ENCODE measurements at regions not wholly inside any gene's neighbourhood (a gene's known extent, or its start where the extent isn't known, plus 50 kb on each side); places are given as distances from the start of the nearest gene placed in this dataset.
"Not testable (repeated sequence)": the region's sequence is repeated elsewhere in the genome, so short reads cannot be mapped to it uniquely, and the experiment has no call there.

- H3K9me3 Mint-ChIP-seq: no peaks in the 10 kb centered on the region
- no peaks in the 10 kb centered on the region for H3K4me1 Mint-ChIP-seq
- H3K27ac Mint-ChIP-seq: no peak overlapping the region
- TF ChIP-seq, protein P1, sequence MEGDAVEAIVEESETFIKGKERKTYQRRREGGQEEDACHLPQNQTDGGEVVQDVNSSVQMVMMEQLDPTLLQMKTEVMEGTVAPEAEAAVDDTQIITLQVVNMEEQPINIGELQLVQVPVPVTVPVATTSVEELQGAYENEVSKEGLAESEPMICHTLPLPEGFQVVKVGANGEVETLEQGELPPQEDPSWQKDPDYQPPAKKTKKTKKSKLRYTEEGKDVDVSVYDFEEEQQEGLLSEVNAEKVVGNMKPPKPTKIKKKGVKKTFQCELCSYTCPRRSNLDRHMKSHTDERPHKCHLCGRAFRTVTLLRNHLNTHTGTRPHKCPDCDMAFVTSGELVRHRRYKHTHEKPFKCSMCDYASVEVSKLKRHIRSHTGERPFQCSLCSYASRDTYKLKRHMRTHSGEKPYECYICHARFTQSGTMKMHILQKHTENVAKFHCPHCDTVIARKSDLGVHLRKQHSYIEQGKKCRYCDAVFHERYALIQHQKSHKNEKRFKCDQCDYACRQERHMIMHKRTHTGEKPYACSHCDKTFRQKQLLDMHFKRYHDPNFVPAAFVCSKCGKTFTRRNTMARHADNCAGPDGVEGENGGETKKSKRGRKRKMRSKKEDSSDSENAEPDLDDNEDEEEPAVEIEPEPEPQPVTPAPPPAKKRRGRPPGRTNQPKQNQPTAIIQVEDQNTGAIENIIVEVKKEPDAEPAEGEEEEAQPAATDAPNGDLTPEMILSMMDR (IDR thresholded peaks at IDR 0.05; ENCODE audit: unreplicated experiment in 3 of 3): no peak
- H3K4me3 Mint-ChIP-seq: no peak overlapping the region
- H3K36me3 Mint-ChIP-seq (ENCODE audit: low read depth): no peaks in the 10 kb centered on the region
- H3K27me3 Mint-ChIP-seq (ENCODE audit: low read depth): no peaks in the 10 kb centered on the region
These were observed 59.9 kb upstream of the COBL start for GRCh38 chr7:51376420-51377092.

DNA sequence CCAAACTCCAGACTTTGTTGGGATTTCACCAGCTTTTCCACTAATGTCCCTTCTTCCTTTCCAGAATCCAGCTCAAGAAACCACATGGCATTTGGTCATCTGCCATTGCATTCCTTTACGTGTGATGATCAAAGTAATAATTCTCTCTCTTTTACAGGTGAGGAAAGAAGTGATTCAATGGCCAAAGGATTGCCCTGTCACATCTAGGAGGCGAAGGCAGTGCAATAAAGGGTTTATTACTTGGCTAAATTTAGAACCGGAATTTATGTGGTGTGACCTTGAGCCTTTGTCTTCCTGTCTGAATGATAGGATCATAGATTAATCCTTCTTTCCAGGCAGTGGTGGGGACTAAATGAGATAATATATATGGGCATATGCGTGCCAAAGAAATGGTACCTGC, 58.3 kb upstream of the COBL start:
- no peaks in the 10 kb centered on the region for H3K4me1 Mint-ChIP-seq
- no peaks in the 10 kb centered on the region for H3K9me3 Mint-ChIP-seq
- H3K4me3 Mint-ChIP-seq: no peak overlapping the region
- TF ChIP-seq, protein P1 (IDR thresholded peaks at IDR 0.05; ENCODE audit: unreplicated experiment in 3 of 3): no peak
- no peaks in the 10 kb centered on the region for H3K27me3 Mint-ChIP-seq (ENCODE audit: low read depth)
- H3K36me3 Mint-ChIP-seq (ENCODE audit: low read depth): no peaks in the 10 kb centered on the region
- H3K27ac Mint-ChIP-seq: no peak overlapping the region

- H3K4me1 Mint-ChIP-seq; H3K36me3 Mint-ChIP-seq (ENCODE audit: low read depth); H3K27ac Mint-ChIP-seq; H3K4me3 Mint-ChIP-seq; H3K9me3 Mint-ChIP-seq; H3K27me3 Mint-ChIP-seq (ENCODE audit: low read depth): not testable (repeated sequence)
These were observed 57.0 kb upstream of the COBL start for GRCh38 chr7:51373607-51374006.

DNA sequence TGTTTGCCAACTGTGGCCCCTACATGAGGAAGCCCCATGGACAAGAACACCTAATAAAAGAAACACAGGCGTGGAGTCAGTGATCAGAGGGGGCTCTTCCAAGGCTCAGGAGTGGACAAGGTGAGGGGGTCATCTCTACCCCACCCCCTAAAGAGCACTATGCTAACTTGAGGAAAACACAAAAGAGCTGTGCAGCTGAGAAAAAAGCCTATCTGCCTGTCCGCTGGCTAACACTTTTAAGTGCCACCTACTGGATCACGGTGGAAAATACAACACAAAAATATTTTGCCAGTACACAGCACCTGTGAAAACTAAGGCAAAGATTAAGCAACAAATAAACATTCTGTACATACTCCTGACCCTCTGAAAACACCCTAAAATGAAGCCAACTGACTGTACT, 53.1 kb upstream of the COBL start:
- H3K36me3 Mint-ChIP-seq (ENCODE audit: low read depth): no peaks in the 10 kb centered on the region
- H3K27me3 Mint-ChIP-seq (ENCODE audit: low read depth): no peaks in the 10 kb centered on the region
- TF ChIP-seq, protein P1 (IDR thresholded peaks at IDR 0.05; ENCODE audit: unreplicated experiment in 3 of 3): peak; percentile 26 to 54 (median 34)
- H3K27ac Mint-ChIP-seq: no peak overlapping the region
- no peak overlapping the region for H3K4me3 Mint-ChIP-seq
- no peaks in the 10 kb centered on the region for H3K9me3 Mint-ChIP-seq
- no peaks in the 10 kb centered on the region for H3K4me1 Mint-ChIP-seq

GRCh38 chr7:51369228-51369627, 52.6 kb upstream of the COBL start:
- H3K9me3 Mint-ChIP-seq; H3K4me1 Mint-ChIP-seq; H3K4me3 Mint-ChIP-seq; H3K36me3 Mint-ChIP-seq (ENCODE audit: low read depth); H3K27me3 Mint-ChIP-seq (ENCODE audit: low read depth); H3K27ac Mint-ChIP-seq: not testable (repeated sequence)

GRCh38 chr7:51368334-51368733, 51.7 kb upstream of the COBL start:
- TF ChIP-seq, protein P1 (IDR thresholded peaks at IDR 0.05; ENCODE audit: unreplicated experiment in 3 of 3): no peak
- Mint-ChIP-seq H3K27ac (no peak overlapping the region), H3K9me3 (no peaks in the 10 kb centered on the region), H3K4me3 (no peak overlapping the region), H3K4me1 (peaks cover 4% of the 10 kb centered on the region), H3K36me3 (ENCODE audit: low read depth) (no peaks in the 10 kb centered on the region), H3K27me3 (ENCODE audit: low read depth) (no peaks in the 10 kb centered on the region)

GRCh38 chr7:51367614-51367968, 51.0 kb upstream of the COBL start:
- peaks cover 5% of the 10 kb centered on the region for H3K4me1 Mint-ChIP-seq
- peaks cover 3% of the 10 kb centered on the region for H3K9me3 Mint-ChIP-seq
- no peaks in the 10 kb centered on the region for H3K27me3 Mint-ChIP-seq (ENCODE audit: low read depth)
- no peak overlapping the region for H3K4me3 Mint-ChIP-seq
- TF ChIP-seq, protein P1 (IDR thresholded peaks at IDR 0.05; ENCODE audit: unreplicated experiment in 3 of 3): no peak
- H3K36me3 Mint-ChIP-seq (ENCODE audit: low read depth): no peaks in the 10 kb centered on the region
- no peak overlapping the region for H3K27ac Mint-ChIP-seq
